ENCODE measurements at regions not wholly inside any gene's neighbourhood (a gene's known extent, or its start where the extent isn't known, plus 50 kb on each side); places are given as distances from the start of the nearest gene placed in this dataset.

DNA sequence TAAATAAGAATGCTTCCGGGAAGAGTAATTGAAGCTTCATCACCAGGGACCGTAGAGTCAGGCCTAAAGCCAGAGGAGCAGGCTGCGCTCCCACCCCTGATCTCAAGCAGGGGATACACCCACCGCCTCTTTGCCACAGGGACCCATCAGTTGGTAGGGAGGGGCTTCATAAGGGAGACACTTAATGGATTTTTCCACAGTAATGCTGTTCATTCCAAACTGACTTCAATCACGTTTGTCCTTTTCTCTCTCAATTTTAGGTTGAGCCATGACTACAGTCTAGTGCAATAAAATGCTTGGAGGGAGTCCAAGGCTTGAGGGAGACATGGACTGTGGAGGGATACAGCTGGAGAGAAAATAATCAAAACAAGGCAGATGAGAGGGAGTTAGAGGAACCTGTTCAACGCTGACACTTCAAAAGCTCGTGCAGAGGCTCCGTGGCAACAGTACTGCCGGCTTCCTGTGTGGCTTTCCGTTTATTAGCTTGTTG, 111.5 kb downstream of the SEC16B start:
- no peaks in the 10 kb centered on the region for H3K36me3 ChIP-seq
- TF ChIP-seq, protein P1, sequence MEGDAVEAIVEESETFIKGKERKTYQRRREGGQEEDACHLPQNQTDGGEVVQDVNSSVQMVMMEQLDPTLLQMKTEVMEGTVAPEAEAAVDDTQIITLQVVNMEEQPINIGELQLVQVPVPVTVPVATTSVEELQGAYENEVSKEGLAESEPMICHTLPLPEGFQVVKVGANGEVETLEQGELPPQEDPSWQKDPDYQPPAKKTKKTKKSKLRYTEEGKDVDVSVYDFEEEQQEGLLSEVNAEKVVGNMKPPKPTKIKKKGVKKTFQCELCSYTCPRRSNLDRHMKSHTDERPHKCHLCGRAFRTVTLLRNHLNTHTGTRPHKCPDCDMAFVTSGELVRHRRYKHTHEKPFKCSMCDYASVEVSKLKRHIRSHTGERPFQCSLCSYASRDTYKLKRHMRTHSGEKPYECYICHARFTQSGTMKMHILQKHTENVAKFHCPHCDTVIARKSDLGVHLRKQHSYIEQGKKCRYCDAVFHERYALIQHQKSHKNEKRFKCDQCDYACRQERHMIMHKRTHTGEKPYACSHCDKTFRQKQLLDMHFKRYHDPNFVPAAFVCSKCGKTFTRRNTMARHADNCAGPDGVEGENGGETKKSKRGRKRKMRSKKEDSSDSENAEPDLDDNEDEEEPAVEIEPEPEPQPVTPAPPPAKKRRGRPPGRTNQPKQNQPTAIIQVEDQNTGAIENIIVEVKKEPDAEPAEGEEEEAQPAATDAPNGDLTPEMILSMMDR (IDR thresholded peaks at IDR 0.05) = no peak
- TF ChIP-seq POLR2AphosphoS5 (IDR thresholded peaks at IDR 0.05; ENCODE audit: insufficient read depth in 1 of 2, low read depth in 1 of 2) = no peak
- peaks cover 14% of the 10 kb centered on the region for H3K4me1 ChIP-seq
- no peak overlapping the region for H3K4me3 ChIP-seq
- intact Hi-C loops (cut with DNase I) = no loop called here
- DNase-seq (ENCODE audit: extremely low spot score in 2 of 2) = no peak
- no peaks in the 10 kb centered on the region for H3K27me3 ChIP-seq
- no peaks in the 10 kb centered on the region for H3K9me3 ChIP-seq
- H3K27ac ChIP-seq = no peak overlapping the region

DNA sequence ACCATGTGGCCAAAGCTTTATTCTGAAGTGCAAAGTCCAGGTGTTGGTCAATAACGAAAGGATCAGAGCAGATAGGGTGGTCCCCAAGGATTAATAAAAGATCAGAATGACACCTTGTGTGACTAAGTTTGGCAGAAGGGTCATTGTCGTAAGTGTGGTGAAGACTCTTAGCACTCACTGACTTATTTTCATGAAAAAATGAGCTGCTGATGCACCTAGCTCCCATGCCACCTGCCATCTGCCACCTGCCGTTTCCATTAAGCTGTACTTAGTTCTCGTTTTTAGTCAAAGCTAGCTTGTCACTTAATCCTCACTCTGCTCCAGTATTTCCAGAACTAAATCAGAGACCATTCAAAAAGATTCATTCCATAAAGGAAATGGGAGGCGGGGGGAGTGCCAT, 112.6 kb downstream of the SEC16B start:
- Histone ChIP-seq H3K9me3 (no peaks in the 10 kb centered on the region), H3K36me3 (no peaks in the 10 kb centered on the region), H3K4me3 (no peak overlapping the region), H3K27me3 (no peaks in the 10 kb centered on the region), H3K27ac (no peak overlapping the region), H3K4me1 (peaks cover 14% of the 10 kb centered on the region)
- intact Hi-C loops (cut with DNase I) = no loop called here
- DNase-seq (ENCODE audit: extremely low spot score in 2 of 2) = no peak
- TF ChIP-seq POLR2AphosphoS5 (IDR thresholded peaks at IDR 0.05; ENCODE audit: insufficient read depth in 1 of 2, low read depth in 1 of 2) (no peak), POLR2A (IDR thresholded peaks at IDR 0.05) (no peak)
- TF ChIP-seq, protein P1 (IDR thresholded peaks at IDR 0.05) = no peak

GRCh38 chr1:177854951-177855350, 114.9 kb downstream of the SEC16B start:
- no peaks in the 10 kb centered on the region for H3K9me3 ChIP-seq
- no peak for DNase-seq (ENCODE audit: extremely low spot score in 2 of 2)
- peaks cover 14% of the 10 kb centered on the region for H3K4me1 ChIP-seq
- no peak overlapping the region for H3K4me3 ChIP-seq
- H3K27me3 ChIP-seq = no peaks in the 10 kb centered on the region
- TF ChIP-seq POLR2AphosphoS5 (IDR thresholded peaks at IDR 0.05; ENCODE audit: insufficient read depth in 1 of 2, low read depth in 1 of 2) (no peak), POLR2A (IDR thresholded peaks at IDR 0.05) (no peak)
- TF ChIP-seq, protein P1 (IDR thresholded peaks at IDR 0.05) = no peak
- intact Hi-C loops (cut with DNase I) = no loop called here
- H3K27ac ChIP-seq = no peak overlapping the region
- no peaks in the 10 kb centered on the region for H3K36me3 ChIP-seq

DNA sequence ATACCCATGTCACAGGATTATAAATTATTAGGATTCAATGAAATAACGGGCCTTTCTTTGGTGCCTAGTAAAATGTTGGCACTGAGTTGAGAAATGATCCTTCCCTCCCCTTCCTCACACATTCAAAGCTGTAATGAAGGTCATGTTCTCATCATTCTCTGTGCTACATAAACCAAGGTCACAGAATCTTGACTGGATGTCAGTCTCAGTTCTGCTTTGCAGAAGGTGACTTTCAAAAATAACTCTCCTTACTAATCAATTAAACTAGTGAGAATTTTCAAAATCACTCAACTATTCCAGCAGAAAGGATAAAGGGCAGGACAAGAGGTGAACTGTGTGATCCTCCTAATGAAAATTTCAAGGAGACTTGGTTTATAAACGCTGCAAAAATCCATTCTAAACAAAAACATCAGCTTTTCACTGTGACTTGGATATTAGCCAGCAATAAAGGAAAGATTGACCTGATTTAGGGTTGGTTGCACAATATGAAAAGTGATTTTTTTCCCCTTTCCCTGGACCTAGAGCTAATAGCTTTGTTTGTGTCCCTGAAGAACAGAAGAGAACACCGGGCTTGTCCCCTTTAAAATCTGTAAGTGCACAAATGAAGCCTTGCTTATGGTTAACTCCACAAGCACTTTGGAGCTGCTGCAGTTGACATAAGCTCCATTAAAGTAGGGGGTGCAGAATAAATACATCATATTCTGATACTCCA, 120.1 kb downstream of the SEC16B start:
- H3K4me1 ChIP-seq = no peaks in the 10 kb centered on the region
- no peaks in the 10 kb centered on the region for H3K9me3 ChIP-seq
- no peaks in the 10 kb centered on the region for H3K36me3 ChIP-seq
- no peak overlapping the region for H3K27ac ChIP-seq
- H3K4me3 ChIP-seq = no peak overlapping the region
- TF ChIP-seq, protein P1 (IDR thresholded peaks at IDR 0.05) = no peak
- TF ChIP-seq POLR2AphosphoS5 (IDR thresholded peaks at IDR 0.05; ENCODE audit: insufficient read depth in 1 of 2, low read depth in 1 of 2) (no peak), POLR2A (IDR thresholded peaks at IDR 0.05) (no peak)
- intact Hi-C loops (cut with DNase I) = no loop called here
- H3K27me3 ChIP-seq = no peaks in the 10 kb centered on the region
- no peak for DNase-seq (ENCODE audit: extremely low spot score in 2 of 2)

DNA sequence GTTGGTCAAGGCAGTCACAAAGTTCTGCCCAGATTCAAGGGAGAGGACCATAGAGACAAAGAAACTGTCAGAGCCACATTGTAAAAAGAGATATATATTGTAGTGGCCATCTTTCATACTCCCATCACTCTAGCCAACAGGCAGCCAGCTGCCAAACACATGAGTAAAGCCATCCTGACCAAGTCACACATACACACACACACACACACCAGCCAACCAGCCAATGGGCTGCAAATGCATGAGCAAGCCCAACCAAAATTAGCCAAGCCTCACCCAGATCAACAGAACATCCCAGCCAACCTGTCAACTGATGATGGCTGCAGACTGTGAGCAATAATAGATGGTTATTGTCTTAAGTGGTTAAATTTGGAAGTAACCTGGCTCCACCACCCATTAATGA, 120.7 kb downstream of the SEC16B start:
- Histone ChIP-seq H3K9me3 (no peaks in the 10 kb centered on the region), H3K36me3 (no peaks in the 10 kb centered on the region), H3K27ac (no peak overlapping the region), H3K4me3 (no peak overlapping the region), H3K4me1 (no peaks in the 10 kb centered on the region), H3K27me3 (no peaks in the 10 kb centered on the region)
- DNase-seq (ENCODE audit: extremely low spot score in 2 of 2) = no peak
- TF ChIP-seq POLR2AphosphoS5 (IDR thresholded peaks at IDR 0.05; ENCODE audit: insufficient read depth in 1 of 2, low read depth in 1 of 2) = no peak
- TF ChIP-seq POLR2A (IDR thresholded peaks at IDR 0.05) = no peak
- TF ChIP-seq, protein P1 (IDR thresholded peaks at IDR 0.05) = no peak
- intact Hi-C loops (cut with DNase I) = no loop called here
